Hindlimb muscle (tissue), 1 donor: ENCODE measurements at regions not wholly inside any gene's neighbourhood (a gene's known extent, or its start where the extent isn't known, plus 50 kb on each side); places are given as distances from the start of the nearest gene placed in this dataset.
"Not testable (repeated sequence)": the region's sequence is repeated elsewhere in the genome, so short reads cannot be mapped to it uniquely, and the experiment has no call there.

Experiments used
- DNase-seq: peaks from one replicate; pipeline ENCODE4 v3.0.0-alpha.2; 2013

- no peak for DNase-seq
Observed at GRCh38 chr5:69001627-69002026, 92.2 kb upstream of the SLC30A5 start.

- DNase-seq: no peak
Observed at GRCh38 chr5:69004127-69004526, 89.7 kb upstream of the SLC30A5 start.

GRCh38 chr5:69004676-69005075 lies 89.1 kb upstream of the SLC30A5 start:
- DNase-seq: no peak

DNA sequence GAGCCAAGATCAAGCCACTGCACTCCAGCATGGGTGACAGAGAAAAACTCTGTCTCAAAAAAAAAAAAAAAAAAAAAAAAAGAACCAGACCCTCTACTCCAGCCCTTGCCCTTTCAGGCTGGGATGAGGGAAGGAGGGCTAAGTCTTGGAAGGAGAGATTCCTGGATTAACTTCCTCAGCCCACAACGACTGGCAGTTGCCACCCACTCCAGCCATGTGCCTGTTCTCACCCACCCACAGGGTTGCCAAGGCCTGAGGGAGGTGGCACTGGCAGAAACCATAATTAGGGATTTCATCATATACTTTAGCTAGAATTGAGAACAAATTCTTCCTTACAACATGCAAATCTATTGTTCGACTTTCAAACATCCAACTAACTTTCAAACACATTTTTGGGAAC lies 87.8 kb upstream of the SLC30A5 start:
- no peak for DNase-seq

- DNase-seq: peak; percentile 66
Observed at GRCh38 chr5:69007163-69007562, 86.7 kb upstream of the SLC30A5 start.

- DNase-seq: peak; percentile 56
Observed at GRCh38 chr5:69007726-69008368, 86.0 kb upstream of the SLC30A5 start.

DNA sequence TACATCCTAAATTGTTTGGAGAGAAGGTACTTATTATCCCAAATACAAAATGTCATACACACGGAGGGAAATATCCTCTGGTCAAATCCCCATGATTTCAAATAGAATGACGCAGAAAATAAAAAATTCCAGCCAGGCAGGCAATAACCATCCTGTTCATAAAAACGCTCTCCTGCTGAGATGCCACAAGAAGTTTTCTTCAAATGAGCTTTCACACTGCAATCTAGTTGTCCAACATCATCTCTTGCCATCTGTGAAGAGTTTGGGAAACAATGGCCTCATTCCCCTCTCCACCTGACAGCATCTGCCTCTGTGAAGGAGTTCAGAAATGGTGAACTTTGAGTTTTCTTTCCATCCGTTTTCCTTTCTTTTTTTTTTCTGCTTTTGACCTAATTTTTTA lies 83.3 kb upstream of the SLC30A5 start:
- no peak for DNase-seq

DNA sequence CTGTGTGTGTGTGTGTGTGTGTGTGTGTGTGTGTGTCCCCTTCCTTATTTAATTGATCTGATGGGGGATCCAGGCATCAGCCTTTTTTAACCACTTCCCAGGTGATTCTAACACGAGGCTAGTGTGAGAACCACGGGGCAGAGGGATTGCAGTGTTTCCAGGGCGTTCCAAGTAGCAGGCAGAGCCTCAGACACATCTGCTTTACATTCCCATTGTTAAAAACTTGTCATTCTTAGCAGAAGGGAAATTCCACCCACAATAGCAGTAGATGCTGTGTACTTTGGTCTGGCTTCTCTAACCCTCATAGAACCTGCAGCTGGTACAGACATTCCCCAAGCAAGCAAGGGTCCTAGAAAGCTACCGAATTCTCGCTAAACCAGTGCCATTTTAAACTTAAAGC lies 81.9 kb upstream of the SLC30A5 start:
- peak; percentile 11 for DNase-seq

DNA sequence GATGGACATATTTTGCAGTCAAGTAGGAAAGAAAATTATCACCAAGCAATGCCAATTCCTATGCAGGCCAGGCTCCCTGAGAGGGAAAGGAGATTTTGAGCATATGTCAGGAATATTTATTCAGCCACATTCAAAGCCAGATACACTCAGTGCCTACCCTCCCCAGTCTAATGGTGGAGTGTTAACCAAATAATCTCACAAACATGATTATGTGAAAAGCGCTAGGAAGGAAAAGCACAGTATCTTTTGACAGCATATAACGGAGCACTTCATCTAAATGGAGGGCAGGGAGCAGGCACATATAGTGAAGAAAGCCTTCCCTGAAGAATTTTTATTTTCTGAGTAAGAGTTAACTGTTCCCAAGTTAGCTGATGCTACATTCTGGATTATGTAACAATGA lies 80.3 kb upstream of the SLC30A5 start:
- no peak for DNase-seq

GRCh38 chr5:69014007-69014406 lies 79.8 kb upstream of the SLC30A5 start:
- DNase-seq: not testable (repeated sequence)

- no peak for DNase-seq
Observed at GRCh38 chr5:69019668-69020375, 74.0 kb upstream of the SLC30A5 start.

GRCh38 chr5:69024241-69024651 lies 69.6 kb upstream of the SLC30A5 start:
- DNase-seq: no peak

DNA sequence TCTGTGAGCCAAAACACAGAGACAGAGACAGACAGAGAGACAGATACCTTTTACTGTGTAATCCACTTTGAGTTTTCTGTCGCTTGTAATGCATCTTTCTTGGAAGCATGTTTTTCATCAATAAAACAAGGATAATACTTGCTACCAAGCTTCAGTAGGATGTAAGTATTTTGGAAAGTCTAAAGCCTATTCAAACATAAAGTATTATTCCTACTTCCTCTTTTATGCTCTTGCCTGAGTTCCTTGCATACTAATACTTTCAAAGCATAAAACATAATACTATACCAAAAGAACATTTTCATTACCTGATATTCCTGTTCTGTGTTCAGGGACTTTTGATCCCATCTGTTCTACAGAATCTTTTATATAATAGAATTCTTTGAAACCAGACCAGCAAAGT lies 64.5 kb upstream of the SLC30A5 start:
- no peak for DNase-seq

DNA sequence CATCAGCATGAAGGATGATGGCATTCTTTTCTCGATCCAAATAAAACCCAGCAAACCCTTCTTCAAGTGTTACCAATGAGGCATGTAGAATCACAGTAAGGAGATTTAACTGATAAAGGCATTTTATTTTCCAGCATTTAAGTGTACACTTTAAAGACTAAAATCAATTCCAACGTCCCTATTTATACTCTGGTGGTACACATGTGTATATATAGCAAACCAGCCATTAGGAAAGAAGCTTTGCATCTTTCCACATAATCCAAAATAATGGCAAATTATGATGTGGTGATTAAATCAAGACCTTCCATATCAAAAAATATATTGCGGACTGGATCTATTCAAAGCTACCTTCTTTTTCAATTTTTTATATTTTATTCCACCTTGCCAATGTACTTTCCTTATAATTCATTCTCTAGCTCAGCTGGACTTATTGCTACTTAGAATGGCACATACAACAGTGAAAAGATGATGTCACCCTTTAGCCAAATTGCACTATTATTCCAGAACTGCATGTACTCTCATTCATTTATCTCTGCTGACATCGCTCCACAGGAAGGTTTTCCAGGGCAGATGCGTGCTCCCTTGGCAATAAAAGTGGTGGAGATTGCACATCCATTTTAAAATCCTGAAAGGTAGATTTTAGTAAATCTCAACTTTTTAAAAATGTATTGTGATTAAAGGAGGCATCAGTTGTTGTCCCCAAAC lies 63.3 kb upstream of the SLC30A5 start:
- no peak for DNase-seq

DNA sequence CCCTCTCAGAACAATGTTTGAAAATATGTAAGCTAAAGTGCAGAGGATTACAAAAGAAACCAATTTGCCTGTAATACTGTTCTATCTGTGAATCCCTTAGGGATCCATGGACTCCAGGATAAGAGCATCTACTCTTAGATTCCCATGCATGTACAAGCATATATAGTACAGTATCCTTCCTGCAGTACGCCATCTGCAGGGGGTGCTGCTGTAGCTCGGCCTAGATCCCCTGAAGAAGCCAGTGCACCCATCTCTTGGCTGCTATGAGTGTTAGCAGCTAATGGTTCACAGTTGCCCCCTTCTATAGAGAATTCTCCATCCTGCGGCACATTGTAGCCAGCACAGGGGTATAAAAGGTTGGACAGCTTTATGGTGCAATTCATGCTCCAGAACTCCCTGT lies 61.8 kb upstream of the SLC30A5 start:
- no peak for DNase-seq

- no peak for DNase-seq
Observed at GRCh38 chr5:69033690-69034089, 60.1 kb upstream of the SLC30A5 start.

- DNase-seq: no peak
Observed at GRCh38 chr5:69034898-69035297, 58.9 kb upstream of the SLC30A5 start.

DNA sequence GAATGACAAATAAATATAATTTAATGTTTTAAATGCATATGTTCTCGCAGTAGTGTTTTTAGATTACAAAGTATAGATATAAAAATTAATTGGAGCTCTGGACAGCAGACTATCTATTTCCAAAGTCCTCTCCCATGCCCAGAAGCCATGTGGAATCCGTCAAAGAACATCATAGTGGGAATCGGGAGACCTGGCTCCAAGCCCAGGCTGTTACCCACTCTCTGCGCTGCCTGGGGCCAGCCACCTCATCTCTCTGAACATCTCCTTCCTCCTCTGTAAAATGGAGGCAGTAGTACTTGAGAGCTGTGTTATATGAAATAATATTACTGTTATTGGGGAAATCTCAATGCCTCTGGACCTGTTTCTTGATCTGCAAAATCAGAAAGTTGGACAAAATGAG lies 58.1 kb upstream of the SLC30A5 start:
- DNase-seq: no peak

- no peak for DNase-seq
Observed at GRCh38 chr5:69038539-69038938, 55.3 kb upstream of the SLC30A5 start.

DNA sequence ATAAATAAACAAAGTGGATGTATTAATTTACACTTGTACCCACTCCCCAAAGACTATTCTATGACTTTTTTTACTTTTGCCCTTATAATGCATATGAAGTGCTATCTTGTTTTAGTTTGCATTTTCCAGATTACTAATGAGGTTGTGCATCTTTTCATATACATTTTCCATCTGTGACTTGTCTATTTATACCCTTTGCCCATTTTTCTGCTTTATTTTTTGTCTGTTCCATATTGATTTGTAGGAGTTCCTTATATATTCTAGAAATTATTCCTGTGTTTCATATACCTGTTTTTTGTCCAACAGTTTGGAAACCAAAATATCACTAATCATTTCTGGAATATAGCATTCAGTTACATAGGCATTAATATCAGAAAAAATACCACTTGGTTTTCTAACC lies 54.0 kb upstream of the SLC30A5 start:
- DNase-seq: no peak

GRCh38 chr5:69042500-69042899 lies 51.3 kb upstream of the SLC30A5 start:
- DNase-seq: no peak

DNA sequence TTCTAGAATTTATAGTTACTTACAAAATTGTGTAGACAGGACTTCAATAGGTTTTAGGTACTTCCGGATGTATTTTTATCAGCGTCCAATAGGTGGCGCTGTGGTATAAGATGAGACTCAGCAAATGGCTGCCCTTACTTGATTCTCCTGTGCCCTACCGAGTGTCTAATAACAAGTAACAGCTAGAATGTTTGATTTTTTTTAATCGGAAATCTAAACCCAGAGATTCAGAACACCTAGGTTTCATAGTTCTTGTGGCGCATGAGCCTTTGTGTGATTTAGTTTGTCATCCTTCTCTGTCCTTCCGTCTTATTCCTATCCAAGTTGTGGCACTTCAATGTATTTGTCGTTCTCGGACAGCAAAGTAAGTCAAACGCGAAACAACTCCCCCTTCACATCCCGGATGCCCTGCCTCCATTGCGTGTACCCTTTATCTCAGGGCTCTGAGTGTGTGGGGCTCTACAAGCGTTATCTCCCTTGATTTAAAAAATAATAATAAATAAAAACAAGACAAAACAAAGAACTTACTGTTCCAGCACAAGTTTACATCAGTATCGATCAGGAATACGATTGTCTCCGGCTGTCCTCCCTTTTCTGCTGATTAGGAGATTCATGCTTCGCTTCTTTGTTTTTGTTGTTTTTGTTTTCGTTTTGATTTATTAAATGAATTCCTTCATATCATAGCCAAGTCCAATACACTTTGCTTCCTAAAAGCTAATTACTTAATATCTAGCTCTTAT lies 50.7 kb upstream of the SLC30A5 start:
- peak; percentile 90 for DNase-seq

GRCh38 chr5:69043655-69043996 lies 50.2 kb upstream of the SLC30A5 start:
- DNase-seq: peak; percentile 8
